CD4-positive, alpha-beta T cell treated with Interleukin-12 subunit alpha and Interleukin-12 subunit beta, for 1 hour (primary cell): ENCODE measurements at regions not wholly inside any gene's neighbourhood (a gene's known extent, or its start where the extent isn't known, plus 50 kb on each side); places are given as distances from the start of the nearest gene placed in this dataset.

ENCODE experiments used
- DNase-seq: peaks from one replicate; pipeline ENCODE4 v3.0.0-alpha.2; 2020

GRCh38 chr7:156174428-156174827 is 362.2 kb upstream of the SHH start:
- DNase-seq = no peak

GRCh38 chr7:156173748-156174353 is 361.6 kb upstream of the SHH start:
- no peak for DNase-seq

- DNase-seq = no peak
Observed at GRCh38 chr7:156173346-156173745, 361.1 kb upstream of the SHH start.

GRCh38 chr7:156172638-156173037 is 360.4 kb upstream of the SHH start:
- no peak for DNase-seq

- DNase-seq = no peak
Observed at GRCh38 chr7:156169474-156170370, 357.5 kb upstream of the SHH start.

- no peak for DNase-seq
Observed at GRCh38 chr7:156168434-156168833, 356.2 kb upstream of the SHH start.

GRCh38 chr7:156167987-156168386 is 355.7 kb upstream of the SHH start:
- no peak for DNase-seq

GRCh38 chr7:156167417-156167807 is 355.1 kb upstream of the SHH start:
- no peak for DNase-seq

GRCh38 chr7:156166692-156167416 is 354.6 kb upstream of the SHH start:
- no peak for DNase-seq

- no peak for DNase-seq
Observed at GRCh38 chr7:156163747-156164146, 351.5 kb upstream of the SHH start.

GRCh38 chr7:156162451-156162850 is 350.2 kb upstream of the SHH start:
- DNase-seq = no peak

- DNase-seq = no peak
Observed at GRCh38 chr7:156160811-156161210, 348.5 kb upstream of the SHH start.

- DNase-seq = no peak
Observed at GRCh38 chr7:156158693-156159092, 346.4 kb upstream of the SHH start.

GRCh38 chr7:156158213-156158612 is 345.9 kb upstream of the SHH start:
- DNase-seq = no peak

GRCh38 chr7:156157409-156158012 is 345.2 kb upstream of the SHH start:
- DNase-seq = no peak

GRCh38 chr7:156156734-156157408 is 344.6 kb upstream of the SHH start:
- no peak for DNase-seq

- DNase-seq = no peak
Observed at GRCh38 chr7:156155988-156156733, 343.9 kb upstream of the SHH start.

GRCh38 chr7:156153590-156153989 is 341.3 kb upstream of the SHH start:
- no peak for DNase-seq

GRCh38 chr7:156152390-156152789 is 340.1 kb upstream of the SHH start:
- no peak for DNase-seq

- no peak for DNase-seq
Observed at GRCh38 chr7:156151658-156152057, 339.4 kb upstream of the SHH start.

- DNase-seq = no peak
Observed at GRCh38 chr7:156151078-156151477, 338.8 kb upstream of the SHH start.

GRCh38 chr7:156148995-156149394 is 336.7 kb upstream of the SHH start:
- no peak for DNase-seq
